Fibroblast of lung (primary cell): ENCODE measurements at regions not wholly inside any gene's neighbourhood (a gene's known extent, or its start where the extent isn't known, plus 50 kb on each side); places are given as distances from the start of the nearest gene placed in this dataset.

Experiments
- EZH2 ChIP-seq: IDR thresholded peaks from 2 replicates; pipeline ENCODE4 v1.5.1; 2012; ENCODE audit warnings: low read length, control low read depth, mild to moderate bottlenecking; ENCODE audit errors: missing control alignments
- TF ChIP-seq, protein P1 (sequence below), 2 donors: IDR thresholded peaks in 1 of 2; conservative IDR thresholded peaks in 1 of 2; 1 replicate in 1 of 2; 2 replicates in 1 of 2; pipeline ENCODE4 v1.5.1; 2011 to 2012; ENCODE audit warnings: low read length in 2 of 2, control low read depth in 1 of 2, inconsistent platforms in 1 of 2, low read depth in 1 of 2, mild to moderate bottlenecking in 1 of 2

DNA sequence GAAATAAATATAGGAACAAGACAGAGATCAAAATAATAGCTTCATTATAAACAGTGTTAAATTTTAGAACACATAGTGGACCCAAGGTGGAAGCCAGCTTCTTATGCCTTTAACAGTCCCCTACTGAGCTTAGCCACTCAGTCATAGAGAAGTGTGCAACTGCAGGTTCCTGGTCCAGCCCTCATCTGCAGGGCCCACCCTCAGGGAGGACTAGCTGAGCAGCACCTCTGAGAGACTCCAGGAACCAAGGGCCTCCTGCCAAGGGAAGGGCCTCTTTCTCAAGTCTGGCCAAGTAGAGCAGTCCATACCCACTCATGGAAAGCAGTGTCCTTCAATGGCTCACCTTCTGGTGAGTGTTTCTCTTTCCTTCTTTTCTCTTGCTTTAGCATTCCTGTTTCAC is 173.7 kb upstream of the PRPS1L1 start:
- TF ChIP-seq, protein P1, sequence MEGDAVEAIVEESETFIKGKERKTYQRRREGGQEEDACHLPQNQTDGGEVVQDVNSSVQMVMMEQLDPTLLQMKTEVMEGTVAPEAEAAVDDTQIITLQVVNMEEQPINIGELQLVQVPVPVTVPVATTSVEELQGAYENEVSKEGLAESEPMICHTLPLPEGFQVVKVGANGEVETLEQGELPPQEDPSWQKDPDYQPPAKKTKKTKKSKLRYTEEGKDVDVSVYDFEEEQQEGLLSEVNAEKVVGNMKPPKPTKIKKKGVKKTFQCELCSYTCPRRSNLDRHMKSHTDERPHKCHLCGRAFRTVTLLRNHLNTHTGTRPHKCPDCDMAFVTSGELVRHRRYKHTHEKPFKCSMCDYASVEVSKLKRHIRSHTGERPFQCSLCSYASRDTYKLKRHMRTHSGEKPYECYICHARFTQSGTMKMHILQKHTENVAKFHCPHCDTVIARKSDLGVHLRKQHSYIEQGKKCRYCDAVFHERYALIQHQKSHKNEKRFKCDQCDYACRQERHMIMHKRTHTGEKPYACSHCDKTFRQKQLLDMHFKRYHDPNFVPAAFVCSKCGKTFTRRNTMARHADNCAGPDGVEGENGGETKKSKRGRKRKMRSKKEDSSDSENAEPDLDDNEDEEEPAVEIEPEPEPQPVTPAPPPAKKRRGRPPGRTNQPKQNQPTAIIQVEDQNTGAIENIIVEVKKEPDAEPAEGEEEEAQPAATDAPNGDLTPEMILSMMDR (conservative IDR thresholded peaks at IDR 0.05 in 1 of 2, IDR thresholded peaks at IDR 0.05 in 1 of 2; ENCODE audit: low read depth in 1 of 2, low read length in 2 of 2) = no peak
- TF ChIP-seq EZH2 = no peak
